GM21447 (cell line): ENCODE measurements at regions not wholly inside any gene's neighbourhood (a gene's known extent, or its start where the extent isn't known, plus 50 kb on each side); places are given as distances from the start of the nearest gene placed in this dataset.
"Not testable (repeated sequence)": the region's sequence is repeated elsewhere in the genome, so short reads cannot be mapped to it uniquely, and the experiment has no call there.

Experiments used
- ATAC-seq: cut with Tn5 transposase; IDR thresholded peaks from one replicate; pipeline ENCODE4 v1.9.1; 2021; ENCODE audit not compliant: unreplicated experiment

DNA sequence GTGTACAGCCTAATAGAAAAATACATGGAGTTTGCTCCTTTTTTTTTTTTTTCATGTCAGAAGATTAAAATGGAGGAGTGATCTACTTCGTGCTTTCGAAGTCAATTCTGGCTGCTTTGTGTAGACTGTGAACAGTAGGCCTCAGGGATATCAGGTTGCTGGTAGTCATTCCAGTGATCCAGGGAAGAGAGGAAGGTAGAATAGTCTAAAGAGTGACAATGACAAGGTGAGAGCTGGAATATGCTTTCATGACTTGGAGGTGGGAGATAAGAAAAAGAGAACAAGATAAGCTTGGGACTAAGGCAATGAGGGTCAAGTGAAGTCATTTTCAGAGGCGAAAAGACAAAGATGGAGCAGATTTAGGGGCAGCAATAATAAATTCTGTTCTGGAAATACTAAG, 111.3 kb upstream of the MIR17HG start:
- no peak for ATAC-seq

GRCh38 chr13:91236921-91237320, 110.6 kb upstream of the MIR17HG start:
- no peak for ATAC-seq

GRCh38 chr13:91238036-91238435, 109.5 kb upstream of the MIR17HG start:
- no peak for ATAC-seq

- ATAC-seq = no peak
Measured at GRCh38 chr13:91240341-91240740, 107.1 kb upstream of the MIR17HG start.

- ATAC-seq = no peak
Measured at GRCh38 chr13:91241221-91241933, 106.1 kb upstream of the MIR17HG start.

- no peak for ATAC-seq
Measured at GRCh38 chr13:91242652-91243051, 104.8 kb upstream of the MIR17HG start.

GRCh38 chr13:91245288-91245687, 102.2 kb upstream of the MIR17HG start:
- ATAC-seq = no peak

DNA sequence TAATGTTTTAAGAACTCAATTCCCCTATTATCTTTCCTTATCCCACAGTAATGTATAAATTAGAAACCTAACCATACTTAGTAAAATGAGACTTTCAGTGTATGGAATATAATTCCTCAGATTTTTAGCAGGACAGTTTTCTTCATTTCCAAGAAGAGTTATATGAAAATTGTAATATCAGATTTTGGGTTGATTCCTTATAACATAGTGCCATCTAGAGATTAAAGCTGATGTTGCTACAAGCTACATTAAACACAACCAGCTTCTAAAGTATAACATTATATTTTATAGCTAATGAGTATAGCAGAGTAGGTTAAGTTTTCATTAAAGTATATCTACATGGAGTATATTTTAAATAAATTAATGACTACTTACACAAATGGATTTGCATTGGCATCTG, 99.7 kb upstream of the MIR17HG start:
- ATAC-seq = no peak

DNA sequence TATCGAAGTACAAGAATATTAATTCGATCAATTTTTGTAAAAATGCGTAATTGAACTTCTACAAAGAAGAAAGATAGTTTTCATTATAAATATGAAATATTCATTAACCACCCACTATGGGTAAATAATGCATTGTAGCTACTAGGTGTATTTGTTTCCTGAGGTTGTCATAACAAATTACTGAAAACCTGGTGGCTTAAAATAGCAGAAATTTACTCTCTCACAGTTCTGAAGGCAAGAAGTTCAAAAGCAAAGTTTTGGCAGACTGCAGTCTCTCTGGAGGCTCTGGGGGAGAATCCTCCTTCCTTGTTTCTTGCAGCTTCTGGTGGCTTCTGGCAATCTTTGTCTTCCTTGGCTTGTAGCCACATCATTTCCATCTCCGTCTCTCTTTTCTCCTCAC, 99.2 kb upstream of the MIR17HG start:
- ATAC-seq = no peak

GRCh38 chr13:91249370-91249769, 98.1 kb upstream of the MIR17HG start:
- no peak for ATAC-seq

- no peak for ATAC-seq
Measured at GRCh38 chr13:91249861-91250260, 97.6 kb upstream of the MIR17HG start.

DNA sequence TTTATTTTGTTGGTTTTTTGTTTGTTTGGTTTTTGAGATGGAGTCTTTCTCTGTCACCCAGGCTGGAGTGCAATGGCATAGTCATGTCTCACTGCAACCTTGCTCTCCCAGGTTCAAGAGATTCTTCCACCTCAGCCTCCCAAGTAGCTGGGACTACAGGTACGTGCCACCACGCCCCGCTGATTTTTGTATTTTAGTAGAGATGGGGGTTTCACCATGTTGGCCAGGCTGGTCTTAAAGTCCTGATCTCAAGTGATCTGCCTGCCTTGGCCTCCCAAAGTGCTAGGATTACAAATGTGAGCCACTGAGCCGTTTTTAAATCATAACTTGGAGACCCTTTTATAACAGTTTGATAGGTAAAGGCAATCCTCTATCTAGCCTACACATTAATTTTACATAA, 95.9 kb upstream of the MIR17HG start:
- ATAC-seq = not testable (repeated sequence)

DNA sequence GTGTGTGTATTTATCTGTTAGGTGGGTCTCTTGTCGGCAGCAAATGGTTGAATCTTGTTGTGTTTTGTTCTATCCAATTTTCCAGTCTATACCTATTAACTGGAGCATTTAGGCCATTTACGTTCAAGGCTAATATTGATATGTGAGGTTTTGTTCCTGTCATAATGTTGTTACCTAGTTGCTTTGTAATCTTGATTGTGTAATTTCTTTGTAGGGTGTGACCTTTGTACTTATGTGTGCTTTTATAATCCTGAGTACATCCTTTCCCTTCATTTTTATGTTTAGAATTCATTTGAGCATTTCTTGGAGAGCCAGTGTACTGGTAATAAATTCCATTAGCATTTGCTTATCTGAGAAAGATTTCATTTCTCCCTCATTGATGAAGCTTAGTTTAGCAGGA, 83.0 kb upstream of the MIR17HG start:
- no peak for ATAC-seq

DNA sequence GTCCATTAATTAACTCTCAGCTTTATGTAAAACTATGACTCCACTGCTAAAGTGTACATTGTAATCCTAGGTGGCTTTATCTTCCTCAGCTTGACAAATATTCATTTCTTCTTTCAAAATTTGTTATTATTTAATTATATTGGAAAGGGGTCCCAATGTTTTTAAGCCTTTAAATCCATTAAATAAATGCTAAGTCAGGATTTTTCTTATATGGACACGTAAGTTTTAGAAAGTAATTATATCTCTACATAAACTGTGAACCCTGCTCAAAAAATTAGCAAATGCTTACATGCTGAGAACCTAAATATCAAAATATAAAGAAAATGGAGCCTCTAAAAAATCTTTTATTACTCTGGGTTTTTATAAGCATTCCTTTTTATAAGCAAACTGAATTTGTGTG, 78.2 kb upstream of the MIR17HG start:
- no peak for ATAC-seq

DNA sequence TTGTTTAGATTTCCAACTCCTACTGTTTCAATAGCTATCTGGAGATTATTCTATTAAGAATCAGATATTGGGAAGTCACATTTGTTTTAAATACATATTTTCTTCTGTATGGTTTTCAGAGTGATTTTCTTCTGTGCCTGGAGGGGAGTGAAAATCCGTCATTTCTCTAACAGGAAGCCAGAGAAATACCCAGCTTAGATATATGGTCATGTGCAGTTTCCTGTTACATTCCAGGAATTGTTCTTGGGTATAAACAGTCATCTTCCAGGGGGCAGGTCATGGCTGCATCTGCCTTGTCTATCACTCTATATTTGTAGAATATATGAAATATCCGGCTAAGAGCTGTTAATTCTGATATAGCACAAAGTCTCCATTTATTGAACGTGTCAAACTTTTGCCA, 77.5 kb upstream of the MIR17HG start:
- ATAC-seq = no peak

- ATAC-seq = no peak
Measured at GRCh38 chr13:91272235-91272777, 75.2 kb upstream of the MIR17HG start.

DNA sequence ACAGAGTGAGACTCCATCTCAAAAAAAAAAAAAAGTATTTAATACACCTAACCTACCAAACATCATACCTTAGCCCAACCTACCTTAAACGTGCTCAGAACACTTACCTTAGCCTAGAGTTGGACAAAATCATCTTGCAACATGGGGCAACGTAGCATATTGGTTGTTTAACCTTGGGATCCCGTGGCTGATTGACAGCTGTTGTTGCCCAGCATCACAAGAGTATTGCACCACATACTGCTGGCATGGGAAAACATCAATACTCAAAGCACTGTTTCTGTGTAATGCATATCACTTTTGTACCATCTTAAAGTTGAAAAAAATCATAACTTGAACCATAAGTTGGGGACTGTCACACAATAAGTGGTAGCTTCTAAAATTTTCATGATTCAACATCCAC, 73.8 kb upstream of the MIR17HG start:
- ATAC-seq = no peak

GRCh38 chr13:91277013-91277676, 70.3 kb upstream of the MIR17HG start:
- ATAC-seq = no peak

DNA sequence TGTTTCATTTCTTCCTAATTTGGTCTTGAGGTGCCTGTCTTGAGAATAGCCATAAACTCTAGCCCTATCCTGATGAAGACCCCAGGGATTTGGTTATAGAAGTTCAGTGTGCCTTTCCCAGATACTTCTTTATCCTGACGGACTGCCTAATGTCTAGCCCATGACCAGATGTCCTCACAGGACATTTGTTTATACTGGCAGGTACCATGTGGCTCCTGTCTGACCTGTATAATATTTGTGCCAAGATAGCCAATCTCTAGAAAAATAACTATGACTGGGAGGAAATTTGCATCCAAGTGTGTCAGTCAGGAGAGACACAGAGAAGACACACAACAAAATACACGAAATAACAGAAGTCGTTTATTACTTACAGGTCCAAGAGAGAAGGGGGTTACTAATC, 69.2 kb upstream of the MIR17HG start:
- no peak for ATAC-seq

- ATAC-seq = no peak
Measured at GRCh38 chr13:91278888-91279287, 68.6 kb upstream of the MIR17HG start.

DNA sequence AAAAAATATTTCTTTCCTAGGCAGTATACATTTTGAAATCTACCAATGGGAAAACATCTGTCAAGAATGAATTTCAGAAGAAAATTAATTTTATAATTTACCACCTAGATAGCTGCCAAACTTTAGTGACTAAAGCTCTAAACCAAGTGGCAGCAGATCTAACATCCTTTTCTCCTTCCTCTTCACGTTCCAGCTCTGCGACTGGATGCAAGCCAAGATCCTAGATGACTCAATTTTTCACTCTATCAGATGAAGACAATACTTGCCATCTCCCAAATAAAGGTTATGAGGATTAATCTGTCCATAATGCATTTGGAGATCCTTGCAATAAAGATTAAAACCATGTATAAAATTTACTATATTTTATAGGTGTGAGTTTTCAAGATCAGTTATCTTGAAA, 66.7 kb upstream of the MIR17HG start:
- ATAC-seq = no peak

- no peak for ATAC-seq
Measured at GRCh38 chr13:91284335-91284734, 63.2 kb upstream of the MIR17HG start.

- no peak for ATAC-seq
Measured at GRCh38 chr13:91286317-91286716, 61.2 kb upstream of the MIR17HG start.
